Thoracic aorta (tissue), 2 donors: ENCODE measurements at regions not wholly inside any gene's neighbourhood (a gene's known extent, or its start where the extent isn't known, plus 50 kb on each side); places are given as distances from the start of the nearest gene placed in this dataset.

ENCODE experiments used
- ATAC-seq: fragments of 150-250 bp; one replicate; pipeline ENCODE4 v1.8.0; 2017; ENCODE audit warnings: low read depth; ENCODE audit not compliant: insufficient number of reproducible peaks, low FRiP score
- DNase-seq: peaks from one replicate; pipeline ENCODE4 v3.0.0-alpha.2; 2020; ENCODE audit warnings: low spot score
- H3K27ac ChIP-seq, 2 donors: fragments of 200-600 bp; sonication (generic); 1 replicate in 1 of 2; 2 replicates in 1 of 2; pipeline ENCODE4 v1.5.1; 2016; ENCODE audit warnings: mild to moderate bottlenecking in 2 of 2, moderate library complexity in 2 of 2
- H3K27me3 ChIP-seq: fragments of 200-600 bp; sonication (generic); replicated peaks from 2 replicates; pipeline ENCODE4 v1.6.0; 2016; ENCODE audit warnings: mild to moderate bottlenecking; ENCODE audit not compliant: insufficient read depth
- H3K36me3 ChIP-seq: fragments of 200-600 bp; sonication (generic); one replicate; pipeline ENCODE4 v1.5.1; 2016
- H3K4me1 ChIP-seq, 2 donors: fragments of 200-600 bp; sonication (generic); 1 replicate in 1 of 2; 2 replicates in 1 of 2; pipeline versions ENCODE4 v1.5.1 to v1.6.0; 2016; ENCODE audit warnings: low read depth in 2 of 2, mild to moderate bottlenecking in 1 of 2; ENCODE audit not compliant: control insufficient read depth in 1 of 2
- H3K4me3 ChIP-seq: fragments of 200-600 bp; sonication (generic); 2 replicates; pipeline ENCODE4 v1.5.1; 2016; ENCODE audit warnings: mild to moderate bottlenecking
- H3K9me3 ChIP-seq: fragments of 200-600 bp; sonication (generic); 2 replicates; pipeline ENCODE4 v1.5.1; 2016
- TF ChIP-seq, protein P1 (sequence below): fragments of 200-600 bp; sonication (generic); IDR thresholded peaks from one replicate; pipeline ENCODE4 v1.5.1; 2019; ENCODE audit warnings: antibody characterized with exemption

GRCh38 chr2:107064750-107065149 lies 178.8 kb upstream of the ST6GAL2 start:
- Histone ChIP-seq H3K27ac (no peak overlapping the region), H3K27me3 (no peaks in the 10 kb centered on the region), H3K36me3 (no peaks in the 10 kb centered on the region), H3K9me3 (no peaks in the 10 kb centered on the region), H3K4me3 (no peak overlapping the region), H3K4me1 (peaks cover 0 to 2% of the 10 kb centered on the region in 2 donors)
- TF ChIP-seq, protein P1, sequence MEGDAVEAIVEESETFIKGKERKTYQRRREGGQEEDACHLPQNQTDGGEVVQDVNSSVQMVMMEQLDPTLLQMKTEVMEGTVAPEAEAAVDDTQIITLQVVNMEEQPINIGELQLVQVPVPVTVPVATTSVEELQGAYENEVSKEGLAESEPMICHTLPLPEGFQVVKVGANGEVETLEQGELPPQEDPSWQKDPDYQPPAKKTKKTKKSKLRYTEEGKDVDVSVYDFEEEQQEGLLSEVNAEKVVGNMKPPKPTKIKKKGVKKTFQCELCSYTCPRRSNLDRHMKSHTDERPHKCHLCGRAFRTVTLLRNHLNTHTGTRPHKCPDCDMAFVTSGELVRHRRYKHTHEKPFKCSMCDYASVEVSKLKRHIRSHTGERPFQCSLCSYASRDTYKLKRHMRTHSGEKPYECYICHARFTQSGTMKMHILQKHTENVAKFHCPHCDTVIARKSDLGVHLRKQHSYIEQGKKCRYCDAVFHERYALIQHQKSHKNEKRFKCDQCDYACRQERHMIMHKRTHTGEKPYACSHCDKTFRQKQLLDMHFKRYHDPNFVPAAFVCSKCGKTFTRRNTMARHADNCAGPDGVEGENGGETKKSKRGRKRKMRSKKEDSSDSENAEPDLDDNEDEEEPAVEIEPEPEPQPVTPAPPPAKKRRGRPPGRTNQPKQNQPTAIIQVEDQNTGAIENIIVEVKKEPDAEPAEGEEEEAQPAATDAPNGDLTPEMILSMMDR = no peak
- ATAC-seq = no peak
- DNase-seq = no peak

DNA sequence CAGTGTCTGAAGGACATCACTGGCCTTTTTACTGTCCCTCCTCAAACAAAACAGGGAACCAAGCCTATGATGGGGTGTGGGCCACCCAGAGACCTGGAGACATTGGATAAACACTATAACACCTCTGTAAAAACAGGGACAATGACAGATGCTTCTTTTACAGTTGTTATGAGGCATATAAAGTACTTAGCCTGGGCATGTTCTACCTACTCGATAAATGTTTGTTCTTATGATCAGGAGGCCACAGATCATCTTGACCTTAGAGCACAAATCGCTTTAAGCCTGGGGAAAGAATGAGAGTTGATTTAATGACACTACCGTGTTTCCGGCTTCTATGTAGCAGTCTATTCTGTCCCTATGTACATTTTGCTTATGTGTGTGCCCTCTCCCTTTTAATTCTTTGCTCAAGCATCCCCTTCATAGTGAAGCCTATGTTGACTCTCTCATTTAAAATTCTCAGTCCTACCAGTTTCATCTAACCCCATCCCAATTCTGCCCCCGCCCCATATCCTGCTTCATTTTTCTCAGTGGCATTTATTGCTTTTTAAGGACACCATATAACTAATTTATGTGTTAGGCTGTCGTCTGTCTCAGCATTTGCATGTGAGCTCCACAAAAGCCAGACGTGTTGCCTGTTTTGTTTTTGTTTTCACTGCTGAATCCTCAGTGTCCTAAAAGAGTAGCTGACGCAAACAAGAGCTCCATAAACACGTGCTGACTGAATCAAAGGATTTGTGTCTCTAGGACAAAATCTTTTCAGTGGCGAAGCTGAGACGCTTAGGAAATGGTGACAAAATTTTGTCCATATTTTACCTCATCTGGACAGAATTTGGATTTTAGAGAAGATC lies 182.3 kb upstream of the ST6GAL2 start:
- no peak for ATAC-seq
- no peaks in the 10 kb centered on the region for H3K27me3 ChIP-seq
- no peak overlapping the region for H3K27ac ChIP-seq
- peaks cover 0 to 14% of the 10 kb centered on the region in 2 donors for H3K4me1 ChIP-seq
- no peaks in the 10 kb centered on the region for H3K9me3 ChIP-seq
- H3K36me3 ChIP-seq = no peaks in the 10 kb centered on the region
- no peak for DNase-seq
- no peak overlapping the region for H3K4me3 ChIP-seq
- TF ChIP-seq, protein P1 = no peak

DNA sequence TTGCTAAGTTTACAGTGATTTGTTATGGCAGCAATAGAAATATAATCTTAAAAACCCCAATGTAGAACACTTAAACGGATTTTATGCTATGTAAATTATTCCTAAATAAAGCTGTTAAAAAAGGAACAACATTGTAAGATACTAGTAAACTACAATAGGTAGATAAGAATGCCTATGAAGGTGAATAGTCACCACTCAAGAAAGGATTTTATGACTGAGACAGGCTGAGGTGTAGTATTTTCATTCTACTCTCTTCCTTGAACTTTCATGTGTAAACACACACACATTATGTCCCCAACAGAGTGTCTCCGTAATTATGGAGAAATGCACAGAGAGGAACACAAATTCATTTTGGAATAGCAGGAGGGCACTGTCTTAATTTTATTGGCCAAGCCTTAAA lies 183.9 kb upstream of the ST6GAL2 start:
- TF ChIP-seq, protein P1 = no peak
- no peak for ATAC-seq
- Histone ChIP-seq H3K9me3 (no peaks in the 10 kb centered on the region), H3K4me3 (no peak overlapping the region), H3K4me1 (peaks cover 0 to 14% of the 10 kb centered on the region in 2 donors), H3K36me3 (no peaks in the 10 kb centered on the region), H3K27ac (no peak overlapping the region), H3K27me3 (no peaks in the 10 kb centered on the region)
- DNase-seq = no peak

GRCh38 chr2:107072150-107072940 lies 186.4 kb upstream of the ST6GAL2 start:
- H3K9me3 ChIP-seq = no peaks in the 10 kb centered on the region
- H3K36me3 ChIP-seq = no peaks in the 10 kb centered on the region
- TF ChIP-seq, protein P1 = no peak
- DNase-seq (no peak), ATAC-seq (no peak)
- no peak overlapping the region for H3K27ac ChIP-seq
- no peaks in the 10 kb centered on the region for H3K27me3 ChIP-seq
- no peak overlapping the region for H3K4me3 ChIP-seq
- H3K4me1 ChIP-seq = peaks cover 0 to 14% of the 10 kb centered on the region in 2 donors

DNA sequence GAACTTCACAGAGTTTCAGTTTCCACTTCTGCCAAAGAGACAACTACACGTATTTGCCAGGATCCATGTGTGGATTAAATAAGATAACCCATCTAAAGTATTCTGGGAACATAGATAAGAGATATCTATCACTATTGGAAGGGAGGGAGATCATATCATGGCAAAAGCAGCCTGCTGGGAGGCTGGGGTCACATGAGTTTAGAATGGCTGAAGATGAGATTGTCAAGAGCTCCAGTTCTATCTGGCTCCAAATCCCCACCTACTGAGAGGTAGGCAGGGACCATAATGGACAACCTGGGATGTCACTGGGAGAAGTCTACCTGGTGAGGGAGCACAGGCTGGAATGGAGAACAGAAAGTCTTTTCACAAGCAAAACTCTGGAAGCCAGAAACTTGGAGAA lies 192.6 kb upstream of the ST6GAL2 start:
- TF ChIP-seq, protein P1 = no peak
- Histone ChIP-seq H3K27ac (no peak overlapping the region), H3K9me3 (no peaks in the 10 kb centered on the region), H3K4me1 (no peaks in the 10 kb centered on the region), H3K4me3 (no peak overlapping the region), H3K36me3 (no peaks in the 10 kb centered on the region), H3K27me3 (no peaks in the 10 kb centered on the region)
- DNase-seq (no peak), ATAC-seq (no peak)
